NOMO-1 treated with DMSO at 0.1 percent for 48 hours (cell line): ENCODE measurements at regions not wholly inside any gene's neighbourhood (a gene's known extent, or its start where the extent isn't known, plus 50 kb on each side); places are given as distances from the start of the nearest gene placed in this dataset.
"Not testable (repeated sequence)": the region's sequence is repeated elsewhere in the genome, so short reads cannot be mapped to it uniquely, and the experiment has no call there.

ENCODE experiments used
- DNase-seq: peaks from one replicate; lab custom pipeline; 2025; ENCODE audit not compliant: unreplicated experiment; lab: John Stamatoyannopoulos, UW

DNA sequence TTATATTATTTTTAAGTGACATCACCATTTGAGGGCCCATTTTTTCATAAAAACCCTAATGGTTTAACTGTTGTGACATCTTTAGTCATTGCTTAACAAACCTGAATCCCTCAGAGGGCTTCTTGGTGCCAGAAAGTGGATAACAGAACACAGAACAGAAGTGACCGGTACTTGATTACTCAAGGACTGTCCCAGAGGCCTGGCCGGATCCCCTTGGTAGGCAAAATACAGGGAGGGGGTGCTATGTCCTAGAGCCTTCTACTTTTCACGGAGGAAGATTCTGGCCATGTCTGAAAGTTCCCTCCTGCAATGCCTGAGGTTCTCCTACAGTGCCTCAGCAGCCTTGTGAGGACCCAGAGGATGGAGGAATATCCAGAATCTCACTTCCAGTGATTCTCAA lies 94.3 kb upstream of the DCLK2 start:
- DNase-seq, result no peak

DNA sequence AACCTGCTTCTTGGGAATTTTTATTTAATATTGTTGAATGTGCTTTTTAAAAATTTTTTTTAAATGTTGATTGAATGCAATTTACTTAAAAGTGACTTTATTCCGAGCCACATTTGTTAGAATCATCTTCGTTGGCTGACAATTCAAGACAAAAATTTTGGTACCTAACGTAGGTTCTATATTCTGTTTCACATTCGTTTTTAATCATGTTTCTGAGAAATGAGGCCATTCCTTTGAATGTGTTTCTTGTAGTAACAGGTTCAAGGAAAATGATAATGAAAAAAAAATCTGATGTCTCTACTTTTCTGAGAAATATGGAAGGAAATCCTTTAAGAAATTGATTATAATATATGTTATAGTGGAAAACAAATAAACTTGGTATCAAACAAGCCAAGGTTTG lies 92.3 kb upstream of the DCLK2 start:
- DNase-seq, result no peak

DNA sequence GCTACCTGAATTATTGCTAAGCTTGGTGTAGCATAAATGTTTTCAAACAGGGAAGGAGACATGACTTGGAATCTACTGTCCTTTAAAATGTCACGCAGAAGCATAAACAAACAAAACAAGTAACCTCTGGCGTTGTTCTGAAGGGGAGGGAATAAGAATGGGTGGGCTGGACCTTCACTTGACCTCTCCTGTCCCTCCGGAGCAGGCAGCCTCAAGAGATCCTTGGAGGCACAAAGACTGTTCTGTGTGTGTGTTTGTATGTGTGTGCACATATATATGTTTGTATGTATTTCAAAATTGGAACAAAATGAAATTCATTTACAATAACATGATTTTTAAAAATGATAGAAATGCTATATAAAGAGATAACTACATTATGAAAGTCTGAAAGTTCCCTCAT lies 91.3 kb upstream of the DCLK2 start:
- no peak for DNase-seq

DNA sequence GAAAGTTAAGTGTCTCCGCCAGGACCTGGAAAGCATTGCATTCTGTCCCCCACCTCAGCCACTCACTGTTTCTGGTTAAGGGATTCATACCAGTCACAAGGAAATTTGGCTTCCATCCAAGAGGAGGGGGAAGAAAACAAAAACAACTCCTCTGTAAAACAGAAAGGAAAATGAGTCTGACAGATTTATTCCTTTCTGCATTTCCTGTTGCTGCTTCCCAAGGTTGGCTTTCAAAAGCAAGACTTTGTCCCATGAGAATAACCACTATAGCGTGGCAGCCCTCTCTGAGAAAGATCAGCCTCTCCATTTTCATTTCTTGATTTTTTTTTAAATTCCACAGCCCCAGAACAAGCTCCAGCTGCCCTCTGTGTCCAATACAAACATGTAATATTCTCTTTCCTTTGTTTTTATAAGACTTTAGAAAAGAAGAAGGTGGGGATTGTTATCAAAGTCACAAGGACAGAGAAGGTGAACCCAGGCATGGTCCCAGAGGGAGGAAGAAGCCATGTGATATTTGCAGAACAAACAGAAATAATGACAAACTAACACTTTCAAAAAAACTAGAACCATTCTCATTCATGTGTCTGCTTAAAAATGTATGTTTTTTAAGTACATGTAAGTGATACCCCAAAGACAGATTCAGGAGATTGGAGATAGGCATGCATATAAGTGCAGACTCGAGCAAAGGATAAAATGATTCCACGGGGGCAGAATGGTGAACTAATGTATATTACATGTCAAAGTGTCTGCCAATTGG lies 90.7 kb upstream of the DCLK2 start:
- no peak for DNase-seq

DNA sequence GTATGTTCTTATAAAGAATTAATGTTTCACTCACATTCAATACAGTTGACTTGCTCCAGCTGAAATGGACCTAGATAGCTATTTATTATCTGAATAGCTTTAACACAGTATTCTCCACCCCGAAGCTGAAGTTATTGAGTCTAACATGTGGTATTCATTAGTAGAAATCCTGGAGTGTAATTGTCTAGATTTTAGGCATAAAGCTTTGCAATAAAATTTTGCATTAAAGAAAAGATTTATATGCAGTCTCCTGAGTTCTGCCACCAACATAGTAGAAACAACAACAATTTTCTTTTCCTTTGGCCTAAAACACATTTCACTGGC lies 90.2 kb upstream of the DCLK2 start:
- no peak for DNase-seq

DNA sequence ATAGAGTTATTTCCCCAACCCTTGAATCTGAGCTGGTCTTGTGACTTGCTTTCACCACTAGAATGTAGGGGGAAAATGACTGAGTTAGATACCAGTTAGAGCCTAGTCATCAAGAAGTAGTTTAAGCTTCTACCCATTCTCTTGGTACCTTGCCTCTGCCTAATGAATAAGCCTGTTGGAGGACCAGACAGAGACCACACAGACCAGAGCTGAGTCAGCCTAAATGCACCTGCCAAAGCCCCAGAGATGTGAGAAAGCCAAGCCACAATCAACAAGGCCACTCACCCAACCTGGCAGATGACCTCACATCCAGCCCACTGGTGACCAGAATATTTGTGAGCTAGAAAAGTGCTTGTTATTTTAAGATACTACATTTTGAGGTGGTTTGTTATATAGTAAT lies 85.2 kb upstream of the DCLK2 start:
- no peak for DNase-seq

DNA sequence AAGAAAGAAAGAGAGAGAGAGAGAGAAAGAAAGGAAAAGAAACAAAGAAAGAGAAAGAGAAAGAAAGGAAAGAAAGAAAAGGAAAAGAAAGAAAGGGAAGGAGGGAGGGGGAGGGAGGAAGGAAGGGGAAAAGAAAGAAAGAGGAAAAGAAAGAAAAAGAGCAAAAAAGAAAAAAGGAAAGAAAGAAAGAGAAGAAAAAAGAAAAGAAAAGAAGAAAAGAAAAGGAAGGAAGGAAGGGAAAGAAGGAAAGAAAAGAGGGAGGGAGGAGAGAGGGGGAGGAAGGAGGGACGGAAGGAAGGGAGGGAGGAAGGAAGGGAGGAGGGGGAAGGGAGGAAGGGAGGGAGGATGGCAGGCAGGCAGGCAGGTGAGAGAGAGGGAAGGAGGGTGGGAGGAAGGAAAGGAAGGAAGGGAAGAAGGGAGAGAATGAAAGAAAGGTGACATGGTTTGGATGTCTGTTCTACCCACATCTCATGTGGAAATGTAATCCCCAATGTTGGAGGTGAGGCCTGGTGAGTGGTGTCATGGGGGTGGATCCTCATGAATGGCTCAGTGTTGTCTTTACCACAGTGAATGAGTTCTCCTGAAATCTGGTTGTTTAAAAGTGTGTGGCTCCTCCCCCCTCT lies 83.0 kb upstream of the DCLK2 start:
- no peak for DNase-seq

DNA sequence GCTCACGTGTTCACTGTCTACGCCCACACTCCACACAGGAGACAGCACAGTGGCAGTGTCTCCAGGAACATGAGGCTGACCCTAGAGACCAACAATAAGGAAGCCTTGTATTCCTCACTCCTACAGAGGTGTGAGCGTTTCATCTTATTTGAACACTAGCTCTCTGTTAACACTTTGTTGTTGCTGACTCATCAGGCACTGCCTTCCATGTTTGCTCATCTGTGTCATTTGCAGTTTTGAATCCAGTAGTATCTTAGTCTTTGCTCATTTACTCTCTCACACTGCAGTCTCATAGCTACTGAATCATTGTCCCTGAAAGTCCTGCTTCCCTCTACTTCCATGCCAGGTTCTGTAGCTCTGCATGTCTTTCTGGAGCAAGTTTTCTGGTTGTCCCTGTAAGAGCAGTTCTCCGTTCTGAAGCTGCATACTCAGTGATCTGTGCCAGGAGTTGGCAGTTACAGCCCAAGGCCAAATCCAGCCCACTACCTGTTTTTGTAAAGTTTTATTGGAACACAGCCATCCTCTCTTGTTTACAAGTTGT lies 80.3 kb upstream of the DCLK2 start:
- DNase-seq, result no peak

DNA sequence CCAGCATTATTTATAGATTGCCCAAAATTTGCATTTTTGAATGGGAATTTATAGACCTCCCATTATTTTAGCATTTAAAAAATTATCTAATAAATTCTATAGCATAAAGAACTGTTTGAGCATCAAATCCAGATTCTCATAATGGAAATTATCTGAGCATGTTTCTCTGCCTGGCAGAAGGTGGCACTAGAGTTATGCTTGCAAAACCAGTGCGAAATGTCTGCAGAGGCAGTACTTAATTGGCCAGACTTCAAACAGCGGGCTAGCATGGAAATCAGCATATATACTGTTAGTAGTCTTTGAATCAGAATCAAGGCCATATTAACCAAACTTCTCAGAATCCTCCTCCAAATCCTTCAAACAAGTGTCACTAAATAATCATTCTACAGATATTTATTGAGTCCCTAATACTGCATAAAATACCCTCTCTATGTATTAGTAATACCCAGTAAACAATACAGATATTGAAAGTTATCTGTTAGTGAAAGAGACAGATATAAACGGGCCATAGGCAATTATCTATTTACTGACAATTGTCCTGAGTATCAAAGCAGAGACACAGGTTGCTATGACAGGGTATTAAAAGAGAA lies 78.7 kb upstream of the DCLK2 start:
- DNase-seq, result peak; percentile 9

DNA sequence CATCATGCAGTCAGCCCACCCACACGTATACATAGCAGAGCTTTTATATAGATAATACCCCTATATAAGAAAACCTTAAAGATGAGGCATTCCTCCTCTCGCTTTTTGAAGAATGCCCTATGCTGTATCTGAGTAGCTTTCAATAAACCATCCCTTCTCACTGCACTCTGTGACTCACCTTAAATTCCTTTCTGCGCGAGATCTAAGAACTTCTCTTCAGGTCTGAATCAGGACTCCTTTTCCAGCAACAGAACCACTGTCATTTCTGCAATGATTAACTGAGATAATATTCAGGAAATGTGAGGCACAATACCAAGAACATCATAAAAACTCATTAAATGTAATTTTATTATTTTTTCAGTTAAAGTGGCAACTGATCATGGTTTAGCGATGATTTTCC lies 76.4 kb upstream of the DCLK2 start:
- DNase-seq, result no peak

DNA sequence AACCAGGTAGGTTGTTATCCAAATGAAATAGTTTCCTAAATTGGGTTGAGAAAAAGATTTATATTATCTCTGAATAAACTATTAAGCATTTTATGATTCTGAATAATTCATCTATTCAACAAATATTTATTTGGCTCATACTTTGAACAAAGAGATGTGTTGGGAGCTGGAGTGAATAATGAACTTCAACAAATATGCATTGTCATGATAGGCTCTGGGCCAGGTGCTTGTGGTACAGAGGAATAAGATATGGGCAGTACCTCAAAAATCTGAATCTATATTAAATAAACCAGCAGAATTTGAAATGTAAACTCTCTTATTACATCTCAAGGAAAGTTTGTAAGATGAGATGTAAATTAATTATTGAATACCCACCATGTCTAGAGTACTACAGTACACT lies 75.7 kb upstream of the DCLK2 start:
- DNase-seq, result no peak

DNA sequence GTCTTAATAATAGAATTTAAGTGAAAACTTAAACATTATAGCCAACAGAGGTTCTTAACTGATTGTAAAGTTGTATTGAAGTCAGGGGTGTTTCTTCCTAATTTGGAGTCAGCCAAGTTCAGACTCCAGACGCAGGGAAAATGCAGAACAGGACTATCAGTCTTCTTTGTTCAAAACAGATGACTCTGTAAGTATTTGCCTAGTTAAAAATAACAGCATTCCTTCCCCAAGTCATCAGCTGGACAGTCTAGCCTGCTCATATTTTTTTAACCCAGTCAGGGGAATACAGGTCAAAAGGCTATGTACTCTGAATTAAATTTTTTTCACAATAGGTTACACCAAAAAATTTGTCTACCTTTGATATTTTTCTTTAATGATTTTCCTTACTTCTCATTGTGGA lies 73.8 kb upstream of the DCLK2 start:
- no peak for DNase-seq

DNA sequence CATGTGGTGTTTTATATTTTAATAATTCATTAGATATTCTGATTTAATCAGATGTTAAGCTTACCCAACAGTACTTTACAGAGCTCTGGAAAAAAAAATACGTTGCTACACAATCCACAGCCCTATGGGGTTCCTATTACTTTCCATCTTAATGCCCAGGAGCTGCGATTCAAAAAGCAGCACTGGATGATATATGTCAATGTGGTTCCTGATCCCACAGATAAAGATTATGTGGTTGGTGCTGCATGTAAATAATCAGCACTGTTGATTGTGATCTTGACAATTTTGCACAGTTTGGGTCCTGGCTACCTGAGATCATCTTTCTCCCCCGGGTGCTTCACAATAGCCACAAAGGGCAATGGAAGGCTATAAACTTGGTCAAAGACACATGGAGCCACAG lies 72.7 kb upstream of the DCLK2 start:
- no peak for DNase-seq

DNA sequence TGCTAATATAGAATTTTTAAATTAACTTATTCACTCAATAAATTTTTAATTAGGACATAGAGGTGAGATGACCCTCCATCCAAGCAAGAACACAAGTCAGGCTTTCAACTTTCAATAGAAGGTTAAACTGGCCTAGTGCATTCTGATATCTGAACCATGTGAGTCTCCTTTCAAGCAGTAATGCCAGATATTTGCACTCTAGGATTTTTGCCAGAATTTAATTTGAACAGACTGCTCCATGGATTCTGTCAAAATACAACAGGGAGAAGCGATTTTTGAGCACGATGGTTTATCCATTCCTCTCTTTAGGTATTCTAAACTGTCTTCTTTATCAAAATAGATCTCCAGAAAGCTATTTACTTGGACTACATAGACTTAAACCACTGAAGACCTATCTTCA lies 72.0 kb upstream of the DCLK2 start:
- DNase-seq, result no peak

DNA sequence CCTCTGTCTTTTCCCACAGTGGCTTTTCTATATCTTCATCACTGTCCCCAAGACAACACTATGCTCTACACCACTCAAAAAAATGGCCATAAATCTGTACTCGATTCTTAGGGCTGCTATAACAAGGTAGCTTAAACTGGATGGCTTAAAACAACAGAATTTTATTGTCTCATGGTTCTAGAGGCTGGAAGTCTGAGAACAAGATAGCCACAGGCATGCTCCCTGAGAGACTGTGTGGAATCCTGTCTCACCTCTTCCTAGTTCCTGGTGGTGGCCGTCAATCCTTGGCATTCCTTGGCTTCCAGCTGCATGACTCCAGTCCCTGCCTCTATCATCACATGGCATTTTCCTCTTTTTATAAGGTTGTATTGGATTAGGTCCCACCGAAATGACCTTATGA lies 70.7 kb upstream of the DCLK2 start:
- no peak for DNase-seq

DNA sequence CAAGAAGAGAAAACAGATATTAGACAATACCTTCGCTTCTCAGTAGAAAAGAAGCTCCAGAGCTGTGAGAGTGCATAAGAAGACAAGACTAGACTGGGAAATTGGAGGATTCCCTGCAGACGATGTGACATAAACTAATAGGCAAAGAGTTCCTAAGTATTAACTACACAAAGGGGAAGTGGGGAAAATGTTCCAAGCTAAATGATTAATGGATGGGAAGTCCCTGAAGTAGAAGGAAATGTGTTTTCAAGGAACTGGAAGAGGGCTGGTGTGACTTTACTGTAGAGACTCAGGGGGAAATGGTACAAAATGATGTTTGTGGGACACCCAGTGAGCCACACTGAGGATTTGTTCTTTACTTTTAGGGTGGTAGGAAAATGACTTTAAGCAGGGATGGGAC lies 69.7 kb upstream of the DCLK2 start:
- DNase-seq, result no peak

DNA sequence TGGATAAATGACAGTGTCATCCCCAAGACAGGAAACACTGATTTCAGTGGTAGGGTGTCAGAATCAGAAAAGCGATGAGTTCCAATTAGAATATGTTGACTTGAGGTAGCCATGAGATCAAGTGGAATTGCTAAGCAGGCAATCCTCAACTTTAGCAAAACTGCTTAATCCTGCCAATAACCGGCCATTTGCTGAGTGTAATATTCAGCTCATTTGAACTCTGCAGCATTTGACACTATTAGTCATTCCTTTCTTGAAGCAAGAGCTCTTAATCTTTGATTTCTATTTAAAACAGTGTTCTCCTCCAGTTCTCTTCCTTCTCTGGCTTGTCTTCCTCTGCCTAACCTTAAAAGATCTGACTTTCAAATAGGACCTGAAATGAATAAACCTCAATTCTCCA lies 68.7 kb upstream of the DCLK2 start:
- DNase-seq, result no peak

DNA sequence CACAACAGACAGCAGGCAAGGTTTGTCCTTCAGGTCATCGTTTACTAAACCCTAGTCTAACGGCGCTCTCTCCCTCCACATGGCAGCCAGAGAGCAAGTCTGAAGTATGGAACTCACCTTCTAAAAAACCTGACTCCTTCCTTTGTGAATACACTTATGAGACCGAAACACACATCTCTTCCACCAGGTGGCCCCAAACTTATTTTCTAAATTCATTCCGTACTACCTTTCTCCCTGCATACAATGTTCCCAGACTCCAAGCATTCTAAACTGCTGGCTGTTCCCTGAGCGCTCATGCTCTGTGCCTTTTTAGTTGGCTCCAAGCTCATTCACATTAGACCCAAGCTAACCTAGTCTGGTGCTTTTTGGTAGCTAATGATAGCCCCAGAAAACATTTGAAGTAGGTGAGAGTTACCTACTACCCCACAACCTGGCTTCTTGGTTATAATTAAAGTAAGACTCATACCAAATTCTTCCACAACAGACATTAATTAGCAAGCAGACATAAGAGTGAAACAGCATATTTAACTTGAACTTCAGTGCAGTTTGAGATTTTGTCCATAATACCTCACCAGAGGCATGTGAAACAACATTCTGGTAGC lies 67.6 kb upstream of the DCLK2 start:
- DNase-seq, result no peak

DNA sequence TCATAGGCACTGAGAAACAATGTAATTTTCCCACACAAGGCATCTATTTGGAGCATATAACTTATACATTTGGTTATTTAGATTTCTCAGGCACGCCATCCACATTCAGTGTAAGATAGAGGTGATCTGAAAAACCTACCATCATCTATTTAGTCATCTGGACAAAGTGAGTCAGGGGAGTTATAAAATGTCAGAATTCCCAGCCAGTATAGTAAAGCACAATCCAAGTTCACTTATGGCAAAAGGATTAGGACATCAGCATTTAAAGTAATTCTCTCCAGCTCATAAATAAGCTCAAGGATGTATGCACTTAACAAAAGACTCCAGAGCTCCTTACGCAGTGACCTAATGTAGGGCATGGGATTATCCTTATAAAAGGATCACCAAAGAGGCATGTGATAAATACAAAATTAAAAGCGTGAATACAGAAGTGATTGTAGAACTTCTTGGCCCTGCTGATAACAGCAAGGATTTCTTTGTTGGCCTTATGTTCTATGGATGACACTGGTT lies 65.3 kb upstream of the DCLK2 start:
- no peak for DNase-seq

DNA sequence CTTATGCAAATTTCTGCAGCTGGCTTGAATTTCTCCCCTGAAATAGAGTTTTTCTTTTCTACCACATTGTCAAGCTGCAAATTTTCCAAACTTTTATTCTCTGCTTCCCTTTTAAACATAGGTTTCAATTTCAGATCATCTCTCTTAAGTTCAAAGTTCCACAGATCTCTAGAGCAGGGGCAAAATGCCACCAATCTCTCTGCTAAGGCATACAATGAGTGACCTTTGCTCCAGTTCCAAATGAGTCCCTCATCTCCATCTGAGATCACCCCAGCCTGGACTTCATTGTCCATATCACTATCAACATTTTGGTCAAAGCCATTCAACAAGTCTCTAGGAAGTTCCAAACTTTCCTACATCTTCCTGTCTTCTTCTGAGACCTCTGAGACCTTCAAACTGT lies 62.3 kb upstream of the DCLK2 start:
- not testable (repeated sequence) for DNase-seq

DNA sequence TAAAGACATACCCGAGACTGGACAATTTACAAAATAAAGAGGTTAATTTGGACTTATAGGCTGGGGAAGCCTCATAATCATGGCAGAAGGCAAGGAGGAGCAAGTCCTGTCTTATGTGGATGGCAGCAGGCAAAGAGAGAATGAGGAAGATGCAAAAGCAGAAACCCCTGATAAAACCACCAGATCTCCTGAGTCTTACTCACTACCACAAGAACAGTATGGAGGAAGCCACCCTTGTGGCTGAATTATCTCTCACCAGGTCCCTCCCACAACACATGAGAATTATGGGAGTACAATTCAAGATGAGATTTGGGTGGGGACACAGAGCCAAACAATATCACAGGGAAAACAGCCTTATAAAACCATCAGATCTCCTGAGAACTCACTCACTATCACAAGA lies 61.6 kb upstream of the DCLK2 start:
- DNase-seq, result not testable (repeated sequence)

DNA sequence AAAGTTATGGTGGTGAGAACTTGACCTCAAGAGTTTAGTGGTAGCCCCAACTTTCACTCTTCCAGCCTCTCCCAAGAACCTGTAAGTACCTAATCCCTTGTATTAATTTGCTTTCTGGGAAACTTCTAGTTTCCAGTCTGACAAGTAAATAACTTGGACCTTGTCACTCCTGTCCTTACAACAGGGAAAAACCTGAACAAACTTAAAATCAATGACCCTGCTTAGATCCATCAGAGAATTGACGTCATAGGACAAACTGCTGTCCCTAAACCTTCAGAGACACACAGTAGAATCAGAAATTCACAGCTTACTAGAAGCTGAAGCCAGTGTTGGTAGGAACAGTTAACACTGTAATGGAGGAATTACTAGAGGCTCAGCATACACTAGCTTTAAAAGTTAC lies 60.0 kb upstream of the DCLK2 start:
- no peak for DNase-seq
